H9 (cell line): ENCODE measurements at regions not wholly inside any gene's neighbourhood (a gene's known extent, or its start where the extent isn't known, plus 50 kb on each side); places are given as distances from the start of the nearest gene placed in this dataset.

Experiments used
- DNase-seq: peaks from one replicate; pipeline ENCODE4 v3.0.0-alpha.2; 2017
- H2AFZ ChIP-seq: one replicate; pipeline ENCODE4 v1.6.1; 2013; ENCODE audit warnings: mild to moderate bottlenecking, low read length, control low read depth, moderate library complexity
- H2AK5ac ChIP-seq: 2 replicates; pipeline ENCODE4 v1.6.1; 2013; ENCODE audit warnings: low read length, control low read depth, mixed read lengths; ENCODE audit not compliant: insufficient read length
- H2BK120ac ChIP-seq: one replicate; pipeline ENCODE4 v1.6.1; 2013; ENCODE audit warnings: low read depth, mild to moderate bottlenecking, low read length, control low read depth, inconsistent platforms; ENCODE audit not compliant: poor library complexity, severe bottlenecking
- H2BK12ac ChIP-seq: 2 replicates; pipeline ENCODE4 v1.6.1; 2013; ENCODE audit warnings: low read length, control low read depth, mixed read lengths, low read depth; ENCODE audit not compliant: insufficient read length
- H2BK15ac ChIP-seq: 2 replicates; pipeline ENCODE4 v1.6.1; 2013; ENCODE audit warnings: low read depth, low read length, control low read depth
- H2BK20ac ChIP-seq: one replicate; pipeline ENCODE4 v1.6.1; 2013; ENCODE audit warnings: low read depth, mild to moderate bottlenecking, low read length, control low read depth, inconsistent platforms; ENCODE audit not compliant: poor library complexity, severe bottlenecking
- H2BK5ac ChIP-seq: 2 replicates; pipeline ENCODE4 v1.6.1; 2013; ENCODE audit warnings: low read length, control low read depth, mixed read lengths; ENCODE audit not compliant: insufficient read length
- H3K14ac ChIP-seq: 2 replicates; pipeline ENCODE4 v1.6.1; 2013; ENCODE audit warnings: low read length, control low read depth; ENCODE audit not compliant: insufficient read depth
- H3K18ac ChIP-seq: 2 replicates; pipeline ENCODE4 v1.6.1; 2013; ENCODE audit warnings: low read depth, mild to moderate bottlenecking, mixed read lengths, low read length, control low read depth; ENCODE audit not compliant: insufficient read length
- H3K23ac ChIP-seq: 2 replicates; pipeline ENCODE4 v1.6.1; 2013; ENCODE audit warnings: low read length, control low read depth, mixed read lengths, low read depth; ENCODE audit not compliant: insufficient read length
- H3K23me2 ChIP-seq: 2 replicates; pipeline ENCODE4 v1.6.1; 2013; ENCODE audit warnings: low read depth, mild to moderate bottlenecking, mixed read lengths, low read length, control low read depth; ENCODE audit not compliant: insufficient read length, poor library complexity, severe bottlenecking
- H3K27ac ChIP-seq: 2 replicates; pipeline ENCODE4 v1.5.1; 2013; ENCODE audit warnings: low read length, control low read depth, mixed read lengths, low read depth; ENCODE audit not compliant: insufficient read length
- H3K27me3 ChIP-seq: 2 replicates; pipeline ENCODE4 v1.6.1; 2013; ENCODE audit warnings: low read length, control low read depth, inconsistent platforms; ENCODE audit not compliant: insufficient read depth
- H3K4ac ChIP-seq: 2 replicates; pipeline ENCODE4 v1.6.1; 2013; ENCODE audit warnings: low read depth, mild to moderate bottlenecking, control low read depth, inconsistent platforms, low read length, moderate library complexity
- H3K4me1 ChIP-seq: 2 replicates; pipeline ENCODE4 v1.6.1; 2013; ENCODE audit warnings: low read length, control low read depth, inconsistent platforms; ENCODE audit not compliant: insufficient read depth
- H3K4me2 ChIP-seq: 2 replicates; pipeline ENCODE4 v1.6.1; 2013; ENCODE audit warnings: low read length, control low read depth, mixed read lengths; ENCODE audit not compliant: insufficient read length, insufficient read depth
- H3K56ac ChIP-seq: 2 replicates; pipeline ENCODE4 v1.6.1; 2013; ENCODE audit warnings: low read depth, mild to moderate bottlenecking, mixed read lengths, low read length, control low read depth; ENCODE audit not compliant: insufficient read length
- H3K79me1 ChIP-seq: 2 replicates; pipeline ENCODE4 v1.6.1; 2013; ENCODE audit warnings: low read depth, mild to moderate bottlenecking, moderate library complexity, low read length, control low read depth, inconsistent platforms; ENCODE audit not compliant: insufficient read depth, poor library complexity, severe bottlenecking
- H3K79me2 ChIP-seq: 2 replicates; pipeline ENCODE4 v1.6.1; 2013; ENCODE audit warnings: low read length, control low read depth, inconsistent platforms; ENCODE audit not compliant: insufficient read depth
- H3K9ac ChIP-seq: 2 replicates; pipeline ENCODE4 v1.6.1; 2013; ENCODE audit warnings: low read length, control low read depth, mixed read lengths; ENCODE audit not compliant: insufficient read length; ENCODE audit errors: extremely low read depth
- H3K9me3 ChIP-seq: one replicate; pipeline ENCODE4 v1.6.1; 2013; ENCODE audit warnings: low read depth, low read length, inconsistent platforms; ENCODE audit not compliant: control insufficient read depth
- H3T11ph ChIP-seq: one replicate; pipeline ENCODE4 v1.6.1; 2013; ENCODE audit warnings: mild to moderate bottlenecking, low read length, control low read depth, inconsistent platforms
- H4K20me1 ChIP-seq: one replicate; pipeline ENCODE4 v1.6.1; 2013; ENCODE audit not compliant: control insufficient read depth, insufficient read length, insufficient read depth
- H4K5ac ChIP-seq: 2 replicates; pipeline ENCODE4 v1.6.1; 2013; ENCODE audit warnings: low read depth, mild to moderate bottlenecking, mixed read lengths, low read length, control low read depth; ENCODE audit not compliant: insufficient read length
- H4K8ac ChIP-seq: replicated peaks from 2 replicates; pipeline ENCODE4 v1.6.1; 2013; ENCODE audit warnings: low read length, control low read depth, mixed read lengths, low read depth; ENCODE audit not compliant: insufficient read length
- H4K91ac ChIP-seq: 2 replicates; pipeline ENCODE4 v1.6.1; 2013; ENCODE audit warnings: low read depth, mild to moderate bottlenecking, moderate library complexity, mixed read lengths, low read length, control low read depth; ENCODE audit not compliant: insufficient read length
- H3K27ac Mint-ChIP-seq, 3 experiments: 2 replicates in 2 of 3; 3 replicates in 1 of 3; pipeline ENCODE4 v1.8.0; 2020 to 2021; ENCODE audit warnings: mixed read lengths in 3 of 3, mild to moderate bottlenecking in 1 of 3, moderate library complexity in 1 of 3
- H3K27me3 Mint-ChIP-seq: 2 replicates; pipeline ENCODE4 v1.8.0; 2021; ENCODE audit warnings: low read depth, mild to moderate bottlenecking, moderate library complexity, mixed read lengths
- H3K36me3 Mint-ChIP-seq, 3 experiments: 2 replicates in 2 of 3; 3 replicates in 1 of 3; pipeline ENCODE4 v1.8.0; 2020 to 2021; ENCODE audit warnings: low read depth in 3 of 3, mixed read lengths in 3 of 3; ENCODE audit not compliant: insufficient read depth in 1 of 3
- H3K4me1 Mint-ChIP-seq, 2 experiments: 2 replicates each; pipeline ENCODE4 v1.8.0; 2020; ENCODE audit warnings: mixed read lengths in 2 of 2
- H3K4me3 Mint-ChIP-seq, 2 experiments: 2 replicates in 1 of 2; 3 replicates in 1 of 2; pipeline ENCODE4 v1.8.0; 2020 to 2021; ENCODE audit warnings: mild to moderate bottlenecking in 2 of 2, mixed read lengths in 2 of 2, moderate library complexity in 1 of 2
- H3K9me3 Mint-ChIP-seq, 2 experiments: 2 replicates in 1 of 2; 3 replicates in 1 of 2; pipeline ENCODE4 v1.8.0; 2020; ENCODE audit warnings: mild to moderate bottlenecking in 2 of 2, mixed read lengths in 2 of 2, moderate library complexity in 1 of 2
- WGBS: extraction: QIAGEN DNeasy Blood & Tissue Kit; methylation state at CpG from one replicate; pipeline ENCODE4 v1.1.7; 2013; ENCODE audit warnings: missing lambda C conversion rate, low lambda C conversion rate, mixed read lengths; ENCODE audit not compliant: insufficient read length; ENCODE audit errors: extremely low coverage; 5-methylcytosine and 5-hydroxymethylcytosine counted together
- TF ChIP-seq, protein P1 (sequence below): fragments of 200-600 bp; sonication (generic); conservative IDR thresholded peaks from 3 replicates; pipeline ENCODE4 v1.8.0; 2021; ENCODE audit warnings: antibody characterized with exemption, mild to moderate bottlenecking

DNA sequence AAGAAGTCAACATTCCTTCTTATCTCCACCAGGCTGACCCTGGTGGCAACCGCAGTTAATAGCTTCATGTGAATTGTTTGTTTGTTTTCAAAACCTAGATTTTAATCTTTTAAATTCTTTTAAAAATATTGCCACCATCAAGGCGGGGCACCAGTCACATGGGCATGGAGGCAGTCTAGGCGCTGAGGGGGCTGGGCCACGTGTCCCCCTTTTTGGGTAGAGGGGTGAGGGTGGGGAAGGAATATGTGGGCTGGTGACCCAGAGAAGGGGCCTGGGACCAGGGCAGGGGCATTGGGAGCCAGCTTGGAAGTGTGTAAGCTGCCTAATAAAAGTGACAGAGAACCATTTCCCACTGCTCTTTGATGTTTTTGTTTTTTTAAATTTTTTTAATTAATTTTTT lies 147.3 kb downstream of the GADD45G start:
- Histone ChIP-seq H3K4me2 (no peak overlapping the region), H2AK5ac (no peak overlapping the region), H3K27ac (no peak overlapping the region), H3K79me1 (no peaks in the 10 kb centered on the region), H3K9me3 (no peaks in the 10 kb centered on the region), H2BK5ac (no peak overlapping the region), H2AFZ (no peak overlapping the region), H4K20me1 (no peaks in the 10 kb centered on the region), H2BK15ac (no peak overlapping the region), H3K9ac (no peak overlapping the region), H3K18ac (no peak overlapping the region), H3K14ac (no peak overlapping the region), H3K23ac (no peak overlapping the region), H4K91ac (no peak overlapping the region), H4K8ac (no peak overlapping the region), H3K4ac (no peak overlapping the region), H3K23me2 (no peaks in the 10 kb centered on the region), H3K56ac (no peak overlapping the region), H3K4me1 (peaks cover 2% of the 10 kb centered on the region; the same call in 1 of the 2 replicates), H3K27me3 (no peaks in the 10 kb centered on the region), H2BK12ac (no peak overlapping the region), H4K5ac (no peak overlapping the region), H2BK20ac (no peak overlapping the region), H2BK120ac (no peak overlapping the region), H3K79me2 (no peaks in the 10 kb centered on the region), H3T11ph (no peak overlapping the region)
- TF ChIP-seq, protein P1, sequence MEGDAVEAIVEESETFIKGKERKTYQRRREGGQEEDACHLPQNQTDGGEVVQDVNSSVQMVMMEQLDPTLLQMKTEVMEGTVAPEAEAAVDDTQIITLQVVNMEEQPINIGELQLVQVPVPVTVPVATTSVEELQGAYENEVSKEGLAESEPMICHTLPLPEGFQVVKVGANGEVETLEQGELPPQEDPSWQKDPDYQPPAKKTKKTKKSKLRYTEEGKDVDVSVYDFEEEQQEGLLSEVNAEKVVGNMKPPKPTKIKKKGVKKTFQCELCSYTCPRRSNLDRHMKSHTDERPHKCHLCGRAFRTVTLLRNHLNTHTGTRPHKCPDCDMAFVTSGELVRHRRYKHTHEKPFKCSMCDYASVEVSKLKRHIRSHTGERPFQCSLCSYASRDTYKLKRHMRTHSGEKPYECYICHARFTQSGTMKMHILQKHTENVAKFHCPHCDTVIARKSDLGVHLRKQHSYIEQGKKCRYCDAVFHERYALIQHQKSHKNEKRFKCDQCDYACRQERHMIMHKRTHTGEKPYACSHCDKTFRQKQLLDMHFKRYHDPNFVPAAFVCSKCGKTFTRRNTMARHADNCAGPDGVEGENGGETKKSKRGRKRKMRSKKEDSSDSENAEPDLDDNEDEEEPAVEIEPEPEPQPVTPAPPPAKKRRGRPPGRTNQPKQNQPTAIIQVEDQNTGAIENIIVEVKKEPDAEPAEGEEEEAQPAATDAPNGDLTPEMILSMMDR, result no peak
- H3K4me3 Mint-ChIP-seq, result no peak overlapping the region
- no CpG with 5 or more reads among the region's 4 CpGs for WGBS
- H3K27ac Mint-ChIP-seq, result no peak overlapping the region
- peaks cover 0 to 2% of the 10 kb centered on the region in 2 experiments; a peak in 1 of 5 replicates for H3K9me3 Mint-ChIP-seq
- peaks cover 8% of the 10 kb centered on the region for H3K27me3 Mint-ChIP-seq
- no peaks in the 10 kb centered on the region; a peak in 1 of 7 replicates for H3K36me3 Mint-ChIP-seq
- DNase-seq, result no peak
- H3K4me1 Mint-ChIP-seq, result peaks cover 33 to 34% of the 10 kb centered on the region in 2 experiments
